ENCODE measurements at regions not wholly inside any gene's neighbourhood (a gene's known extent, or its start where the extent isn't known, plus 50 kb on each side); places are given as distances from the start of the nearest gene placed in this dataset.

- no peak for ATAC-seq
- no peak for TF ChIP-seq ZC3H10 (CRISPR knock-in tag; IDR thresholded peaks at IDR 0.05)
- TF ChIP-seq GLIS3 (CRISPR knock-in tag; IDR thresholded peaks at IDR 0.05) = no peak
- TF ChIP-seq SNAI2 (CRISPR knock-in tag; IDR thresholded peaks at IDR 0.05) = no peak
- no peak for TF ChIP-seq ESRRG (CRISPR knock-in tag; IDR thresholded peaks at IDR 0.05)
- no peak for TF ChIP-seq ZFP30 (CRISPR knock-in tag; IDR thresholded peaks at IDR 0.05)
- TF ChIP-seq CSRNP3 (CRISPR knock-in tag; IDR thresholded peaks at IDR 0.05) = no peak
- TF ChIP-seq ISL1 (CRISPR knock-in tag; IDR thresholded peaks at IDR 0.05) = no peak
- TF ChIP-seq TSHZ2 (CRISPR knock-in tag; IDR thresholded peaks at IDR 0.05) = no peak
- no peak for TF ChIP-seq ZNF565 (CRISPR knock-in tag; conservative IDR thresholded peaks at IDR 0.05; ENCODE audit: low read depth)
- no peak for TF ChIP-seq TOX (CRISPR knock-in tag; IDR thresholded peaks at IDR 0.05; ENCODE audit: borderline replicate concordance)
- TF ChIP-seq CREB5 (CRISPR knock-in tag; IDR thresholded peaks at IDR 0.05; ENCODE audit: low read depth) = no peak
- TF ChIP-seq ZNF70 (CRISPR knock-in tag; IDR thresholded peaks at IDR 0.05) = no peak
- TF ChIP-seq POU6F1 (CRISPR knock-in tag; IDR thresholded peaks at IDR 0.05; ENCODE audit: borderline replicate concordance, low read depth) = no peak
- no peak for TF ChIP-seq BACH2 (CRISPR knock-in tag; IDR thresholded peaks at IDR 0.05; ENCODE audit: borderline replicate concordance)
- no peak for TF ChIP-seq TCF4 (CRISPR knock-in tag; IDR thresholded peaks at IDR 0.05; ENCODE audit: borderline replicate concordance)
- TF ChIP-seq ZNF8 (CRISPR knock-in tag; IDR thresholded peaks at IDR 0.05) = no peak
- no peak for TF ChIP-seq OSR1 (CRISPR knock-in tag; IDR thresholded peaks at IDR 0.05)
- no peak for TF ChIP-seq ARNTL (CRISPR knock-in tag; IDR thresholded peaks at IDR 0.05; ENCODE audit: borderline replicate concordance, low read depth)
- TF ChIP-seq CSDC2 (CRISPR knock-in tag; IDR thresholded peaks at IDR 0.05) = no peak
- no peak for TF ChIP-seq PATZ1 (CRISPR knock-in tag; IDR thresholded peaks at IDR 0.05; ENCODE audit: borderline replicate concordance)
These were observed 124.0 kb downstream of the HERPUD2 start for GRCh38 chr7:35570937-35571336.

- TF ChIP-seq CSDC2 (CRISPR knock-in tag; IDR thresholded peaks at IDR 0.05) (no peak), POU6F1 (CRISPR knock-in tag; IDR thresholded peaks at IDR 0.05; ENCODE audit: borderline replicate concordance, low read depth) (no peak), ZC3H10 (CRISPR knock-in tag; IDR thresholded peaks at IDR 0.05) (no peak), CREB5 (CRISPR knock-in tag; IDR thresholded peaks at IDR 0.05; ENCODE audit: low read depth) (no peak), BACH2 (CRISPR knock-in tag; IDR thresholded peaks at IDR 0.05; ENCODE audit: borderline replicate concordance) (no peak), TOX (CRISPR knock-in tag; IDR thresholded peaks at IDR 0.05; ENCODE audit: borderline replicate concordance) (no peak), RARB (CRISPR knock-in tag; IDR thresholded peaks at IDR 0.05) (no peak), TSHZ2 (CRISPR knock-in tag; IDR thresholded peaks at IDR 0.05) (no peak), PPARA (CRISPR knock-in tag; IDR thresholded peaks at IDR 0.05; ENCODE audit: borderline replicate concordance) (no peak), ZFP30 (CRISPR knock-in tag; IDR thresholded peaks at IDR 0.05) (no peak), OSR1 (CRISPR knock-in tag; IDR thresholded peaks at IDR 0.05) (no peak)
These were observed 129.0 kb downstream of the HERPUD2 start for GRCh38 chr7:35565927-35566326.

More at GRCh38 chr7:35565927-35566326, 129.0 kb downstream of the HERPUD2 start:
- no peak for ATAC-seq
